Neural progenitor cell (in vitro differentiated cells): ENCODE measurements at regions not wholly inside any gene's neighbourhood (a gene's known extent, or its start where the extent isn't known, plus 50 kb on each side); places are given as distances from the start of the nearest gene placed in this dataset.

Source experiments
- CTCF ChIP-seq: fragments of 200-600 bp; sonication (generic); IDR thresholded peaks from 2 replicates; pipeline ENCODE4 v1.5.1; 2017; ENCODE audit warnings: antibody characterized with exemption, mild to moderate bottlenecking
- EZH2phosphoT487 ChIP-seq: fragments of 200-600 bp; sonication (generic); IDR thresholded peaks from 2 replicates; pipeline ENCODE4 v1.6.1; 2017; ENCODE audit warnings: antibody characterized with exemption

DNA sequence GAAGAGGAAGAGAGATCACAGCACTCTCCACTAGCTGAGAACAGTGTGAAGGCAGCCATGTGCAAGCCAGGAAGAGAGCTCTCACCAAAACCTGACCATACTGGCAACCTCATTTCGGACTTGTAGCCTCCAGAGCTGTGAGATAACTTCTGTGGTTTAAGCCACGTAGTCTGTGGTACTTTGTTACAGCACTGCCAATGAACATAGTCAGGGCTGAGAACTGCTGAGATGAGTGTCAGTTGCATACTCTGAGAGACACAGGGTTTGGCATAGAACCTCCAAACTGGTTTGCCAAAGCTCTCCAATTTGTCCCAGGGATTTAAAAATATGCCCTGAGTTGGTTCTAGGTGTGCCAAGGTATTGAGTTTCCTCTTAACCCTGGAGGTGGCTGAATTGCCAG is 218.6 kb downstream of the ATP23 start:
- TF ChIP-seq CTCF = no peak
- TF ChIP-seq EZH2phosphoT487 = no peak
